Stomach (tissue), 8 donors: ENCODE measurements at regions not wholly inside any gene's neighbourhood (a gene's known extent, or its start where the extent isn't known, plus 50 kb on each side); places are given as distances from the start of the nearest gene placed in this dataset.
"Not testable (repeated sequence)": the region's sequence is repeated elsewhere in the genome, so short reads cannot be mapped to it uniquely, and the experiment has no call there.

Experiments used
- DNase-seq, 2 donors: peaks; one replicate each; pipeline versions ENCODE4 v3.0.0 to v3.0.0-alpha.2; 2013 to 2019
- H3K27ac ChIP-seq, 5 donors: fragments of 200-600 bp in 4 of 5; sonication (generic) in 4 of 5; one replicate each; pipeline ENCODE4 v1.5.1; 2013 to 2019; ENCODE audit warnings: mild to moderate bottlenecking in 1 of 5, moderate library complexity in 1 of 5
- H3K27me3 ChIP-seq, 3 donors: fragments of 200-600 bp; sonication (generic); one replicate each; pipeline ENCODE4 v1.5.1; 2017 to 2019; ENCODE audit warnings: mixed run types in 1 of 3
- H3K36me3 ChIP-seq, 4 donors: fragments of 200-600 bp; sonication (generic); 1 replicate in 3 of 4; 2 replicates in 1 of 4; pipeline ENCODE4 v1.5.1; 2016 to 2019
- H3K4me1 ChIP-seq, 4 donors: fragments of 200-600 bp; sonication (generic); one replicate each; pipeline ENCODE4 v1.5.1; 2016 to 2019
- H3K4me3 ChIP-seq, 4 donors: fragments of 200-600 bp; sonication (generic) in 3 of 4; one replicate each; pipeline ENCODE4 v1.5.1; 2016 to 2019; ENCODE audit warnings: mild to moderate bottlenecking in 1 of 4
- H3K9me3 ChIP-seq, 4 donors: fragments of 200-600 bp; sonication (generic); one replicate each; pipeline ENCODE4 v1.5.1; 2016 to 2019
- CTCF ChIP-seq, 7 experiments: fragments of 450-650 bp in 4 of 7; fragments of 200-600 bp in 3 of 7; sonication (generic) in 3 of 7; IDR thresholded peaks; one replicate each; pipeline ENCODE4 v1.5.1; 2016 to 2019; ENCODE audit warnings: antibody characterized with exemption in 7 of 7, control low read depth in 2 of 7, mild to moderate bottlenecking in 1 of 7
- EP300 ChIP-seq: sonication (generic); formaldehyde crosslinking; IDR thresholded peaks from one replicate; pipeline ENCODE4 v1.6.1; 2017; ENCODE audit warnings: antibody characterized with exemption
- POLR2A ChIP-seq, 4 donors: fragments of 450-650 bp; IDR thresholded peaks; one replicate each; pipeline ENCODE4 v1.6.1; 2016; ENCODE audit warnings: antibody characterized with exemption in 4 of 4, control low read depth in 2 of 4, mild to moderate bottlenecking in 1 of 4, moderate library complexity in 1 of 4
- POLR2AphosphoS5 ChIP-seq, 3 donors: sonication (generic); formaldehyde crosslinking; IDR thresholded peaks; one replicate each; pipeline ENCODE4 v1.6.1; 2016; ENCODE audit warnings: antibody characterized with exemption in 3 of 3
- WGBS, 5 donors: extraction: QIAGEN DNeasy Blood & Tissue Kit in 3 of 5; methylation state at CpG; one replicate each; pipeline versions ENCODE4 v1.1.5 to v1.1.7; 2013 to 2018; 5-methylcytosine and 5-hydroxymethylcytosine counted together
- intact Hi-C: fragments of 100-400 bp; cut with DNase I; formaldehyde crosslinking; loops from one replicate; pipeline ENCODE4 v1.15.1; 2023; ENCODE audit warnings: low total_unique reads
- donor health status: healthy with polysubstance abuse.
- donor health status: Bipolar disorder and iron deficiency.
- donor health status: healthy.

- Histone ChIP-seq H3K27me3 (no peaks in the 10 kb centered on the region), H3K4me1 (no peaks in the 10 kb centered on the region), H3K27ac (no peak overlapping the region), H3K9me3 (peaks cover 2 to 13% (median 9%) of the 10 kb centered on the region in 4 donors), H3K36me3 (no peaks in the 10 kb centered on the region), H3K4me3 (no peak overlapping the region)
- intact Hi-C loops, result no loop called here
- DNase-seq, result peak in 1 of 2 donors; percentile 36
- no peak for TF ChIP-seq POLR2AphosphoS5 (IDR thresholded peaks at IDR 0.05)
- no peak for TF ChIP-seq EP300
- no peak for TF ChIP-seq CTCF (IDR thresholded peaks at IDR 0.05)
- TF ChIP-seq POLR2A (IDR thresholded peaks at IDR 0.05), result no peak
- 69 to 78% (median 73%) methylated on average over 5 of the region's 5 CpGs for WGBS, 5 donors
These were observed 226.2 kb downstream of the ZNF326 start for GRCh38 chr1:90220941-90221693.

DNA sequence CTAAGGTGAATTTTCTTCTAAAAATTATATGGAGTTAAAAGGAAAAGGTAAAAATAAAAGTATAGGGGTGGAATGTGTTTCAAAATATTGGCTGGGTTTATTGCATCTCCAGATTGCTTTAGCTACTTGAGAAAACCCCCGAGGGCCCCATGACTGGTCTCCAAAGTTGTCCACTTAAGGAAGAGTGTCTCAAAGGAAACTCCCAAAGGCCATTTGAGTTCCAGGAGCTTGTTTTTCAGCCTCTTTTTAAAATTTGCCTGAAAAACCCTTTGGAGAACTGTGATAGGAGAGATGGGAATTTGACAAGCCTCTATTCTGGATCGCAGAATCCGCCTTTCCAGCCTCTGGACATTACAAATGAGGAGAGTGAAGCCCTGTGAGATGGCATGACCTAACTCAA lies 225.6 kb downstream of the ZNF326 start:
- Histone ChIP-seq H3K4me3 (no peak overlapping the region), H3K4me1 (no peaks in the 10 kb centered on the region), H3K36me3 (no peaks in the 10 kb centered on the region), H3K27me3 (no peaks in the 10 kb centered on the region), H3K27ac (no peak overlapping the region), H3K9me3 (peaks cover 0 to 7% (median 4%) of the 10 kb centered on the region in 4 donors)
- DNase-seq, result no peak
- intact Hi-C loops, result no loop called here
- TF ChIP-seq POLR2AphosphoS5 (IDR thresholded peaks at IDR 0.05) (no peak), POLR2A (IDR thresholded peaks at IDR 0.05) (no peak), CTCF (IDR thresholded peaks at IDR 0.05) (no peak), EP300 (no peak)
- WGBS, 5 donors, result 80 to 89% (median 84%) methylated on average over 3 of the region's 3 CpGs

DNA sequence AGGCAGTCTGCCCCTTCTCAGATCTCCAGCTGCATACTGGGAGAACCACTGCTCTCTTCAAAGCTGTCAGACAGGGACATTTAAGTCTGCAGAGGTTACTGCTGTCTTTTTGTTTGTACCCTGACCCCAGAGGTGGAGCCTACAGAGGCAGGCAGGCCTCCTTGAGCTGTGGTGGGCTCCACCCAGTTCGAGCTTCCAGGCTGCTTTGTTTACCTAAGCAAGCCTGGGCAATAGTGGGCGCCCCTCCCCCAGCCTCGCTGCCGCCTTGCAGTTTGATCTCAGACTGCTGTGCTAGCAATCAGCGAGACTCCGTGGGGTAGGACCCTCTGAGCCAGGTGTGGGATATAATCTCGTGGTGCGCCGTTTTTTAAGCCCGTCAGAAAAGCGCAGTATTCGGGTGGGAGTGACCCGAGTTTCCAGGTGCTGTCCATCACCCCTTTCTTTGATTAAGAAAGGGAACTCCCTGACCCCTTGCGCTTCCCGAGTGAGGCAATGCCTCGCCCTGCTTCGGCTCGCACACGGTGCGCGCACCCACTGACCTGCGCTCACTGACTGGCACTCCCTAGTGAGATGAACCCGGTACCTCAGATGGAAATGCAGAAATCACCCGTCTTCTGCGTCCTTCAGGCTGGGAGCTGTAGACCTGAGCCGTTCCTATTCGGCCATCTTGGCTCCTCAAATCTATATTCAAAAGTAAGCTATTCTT lies 224.4 kb downstream of the ZNF326 start:
- H3K27me3 ChIP-seq, H3K36me3 ChIP-seq, DNase-seq, H3K4me1 ChIP-seq, H3K9me3 ChIP-seq, H3K4me3 ChIP-seq, intact Hi-C loops, H3K27ac ChIP-seq: not testable (repeated sequence)
- WGBS, 5 donors, result 53 to 81% (median 67%) methylated on average over 23 to 27 of the region's 27 CpGs

DNA sequence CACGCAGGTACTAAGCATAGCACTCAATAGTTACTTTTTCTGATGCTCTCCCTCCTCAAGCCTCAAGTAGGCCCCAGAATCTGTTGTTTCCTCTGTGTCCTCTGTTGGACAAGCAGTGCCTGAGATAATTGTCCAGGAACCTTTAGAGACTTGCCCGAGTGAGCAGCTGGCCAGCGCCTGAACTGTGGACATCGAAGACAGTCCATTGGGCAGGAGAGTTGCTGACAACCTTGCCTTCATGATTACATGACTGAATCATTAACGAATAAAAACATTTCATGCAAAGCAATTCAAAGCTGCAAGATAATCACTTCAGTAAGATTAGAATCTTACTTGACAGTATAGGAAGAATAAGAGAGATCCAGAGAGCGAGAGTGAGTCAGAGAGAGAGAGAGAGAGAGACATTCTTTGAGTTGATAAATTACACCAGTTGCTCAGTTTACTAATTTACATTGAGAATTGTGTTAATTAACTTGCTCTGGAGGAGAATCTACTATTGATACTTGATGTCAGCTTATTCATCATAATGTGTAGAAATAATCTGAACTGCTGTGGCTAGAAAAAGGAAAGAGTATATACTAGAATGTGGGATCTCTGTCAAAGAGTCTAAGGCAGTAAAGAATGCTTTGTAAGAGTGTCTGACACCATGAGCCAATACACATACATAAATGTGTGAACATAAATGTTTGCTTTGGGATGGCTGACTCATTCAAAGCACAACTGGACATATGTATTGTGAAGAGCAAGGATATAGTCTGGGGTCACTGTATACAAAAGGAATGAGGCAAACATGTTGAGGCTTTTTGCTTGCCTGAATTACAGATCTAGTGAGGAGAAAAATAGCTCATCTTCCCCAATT lies 216.0 kb downstream of the ZNF326 start:
- Histone ChIP-seq H3K36me3 (no peaks in the 10 kb centered on the region), H3K4me3 (no peak overlapping the region), H3K9me3 (no peaks in the 10 kb centered on the region), H3K4me1 (no peaks in the 10 kb centered on the region), H3K27ac (no peak overlapping the region), H3K27me3 (no peaks in the 10 kb centered on the region)
- DNase-seq, result no peak
- WGBS, 5 donors, result 81 to 88% (median 86%) methylated on average over 6 of the region's 6 CpGs
- TF ChIP-seq POLR2A (IDR thresholded peaks at IDR 0.05) (no peak), EP300 (no peak), CTCF (IDR thresholded peaks at IDR 0.05) (no peak), POLR2AphosphoS5 (IDR thresholded peaks at IDR 0.05) (no peak)
- intact Hi-C loops, result no loop called here
